ENCODE measurements at regions not wholly inside any gene's neighbourhood (a gene's known extent, or its start where the extent isn't known, plus 50 kb on each side); places are given as distances from the start of the nearest gene placed in this dataset.
"Not testable (repeated sequence)": the region's sequence is repeated elsewhere in the genome, so short reads cannot be mapped to it uniquely, and the experiment has no call there.

GRCh38 chr11:112624971-112625370, 336.2 kb upstream of the NCAM1 start:
- H3K9ac ChIP-seq (ENCODE audit: low read depth, low read length); H3K4me3 ChIP-seq (ENCODE audit: low read depth, low read length); H3K4me1 ChIP-seq (ENCODE audit: control insufficient read depth, insufficient read depth, low read length); H3K9me3 ChIP-seq (ENCODE audit: control insufficient read depth, insufficient read depth, low read length); H3K27ac ChIP-seq (ENCODE audit: low read depth, low read length); H3K36me3 ChIP-seq (ENCODE audit: control insufficient read depth, insufficient read depth, low read length); H3K27me3 ChIP-seq (ENCODE audit: control insufficient read depth, insufficient read depth, low read length): not testable (repeated sequence)

DNA sequence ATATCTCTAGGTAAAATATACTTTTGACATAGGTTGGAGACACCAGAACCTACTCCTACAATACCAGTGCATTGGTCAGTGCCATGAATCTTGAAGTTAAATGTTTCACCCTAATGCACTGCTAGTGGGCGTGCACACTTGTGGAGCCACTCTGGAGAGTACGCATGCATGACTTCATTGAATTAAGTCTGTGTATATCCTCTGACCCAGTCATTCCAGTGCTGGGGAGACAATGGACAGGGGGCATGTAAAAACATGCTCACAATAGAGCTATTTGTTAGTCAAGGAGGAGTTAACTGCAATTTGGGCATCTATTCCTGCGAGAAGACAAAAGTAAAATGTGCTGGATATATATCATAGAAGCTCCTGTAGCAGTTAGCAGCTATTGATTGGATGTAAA, 335.4 kb upstream of the NCAM1 start:
- Histone ChIP-seq H3K27me3 (ENCODE audit: control insufficient read depth, insufficient read depth, low read length) (no peaks in the 10 kb centered on the region), H3K4me3 (ENCODE audit: low read depth, low read length) (no peak overlapping the region), H3K36me3 (ENCODE audit: control insufficient read depth, insufficient read depth, low read length) (no peaks in the 10 kb centered on the region), H3K9me3 (ENCODE audit: control insufficient read depth, insufficient read depth, low read length) (no peaks in the 10 kb centered on the region), H3K9ac (ENCODE audit: low read depth, low read length) (no peak overlapping the region), H3K27ac (ENCODE audit: low read depth, low read length) (no peak overlapping the region), H3K4me1 (ENCODE audit: control insufficient read depth, insufficient read depth, low read length) (no peaks in the 10 kb centered on the region)

GRCh38 chr11:112626731-112627130, 334.5 kb upstream of the NCAM1 start:
- Histone ChIP-seq H3K27me3 (ENCODE audit: control insufficient read depth, insufficient read depth, low read length) (no peaks in the 10 kb centered on the region), H3K36me3 (ENCODE audit: control insufficient read depth, insufficient read depth, low read length) (no peaks in the 10 kb centered on the region), H3K9ac (ENCODE audit: low read depth, low read length) (no peak overlapping the region), H3K9me3 (ENCODE audit: control insufficient read depth, insufficient read depth, low read length) (no peaks in the 10 kb centered on the region), H3K27ac (ENCODE audit: low read depth, low read length) (no peak overlapping the region), H3K4me1 (ENCODE audit: control insufficient read depth, insufficient read depth, low read length) (no peaks in the 10 kb centered on the region), H3K4me3 (ENCODE audit: low read depth, low read length) (no peak overlapping the region)

DNA sequence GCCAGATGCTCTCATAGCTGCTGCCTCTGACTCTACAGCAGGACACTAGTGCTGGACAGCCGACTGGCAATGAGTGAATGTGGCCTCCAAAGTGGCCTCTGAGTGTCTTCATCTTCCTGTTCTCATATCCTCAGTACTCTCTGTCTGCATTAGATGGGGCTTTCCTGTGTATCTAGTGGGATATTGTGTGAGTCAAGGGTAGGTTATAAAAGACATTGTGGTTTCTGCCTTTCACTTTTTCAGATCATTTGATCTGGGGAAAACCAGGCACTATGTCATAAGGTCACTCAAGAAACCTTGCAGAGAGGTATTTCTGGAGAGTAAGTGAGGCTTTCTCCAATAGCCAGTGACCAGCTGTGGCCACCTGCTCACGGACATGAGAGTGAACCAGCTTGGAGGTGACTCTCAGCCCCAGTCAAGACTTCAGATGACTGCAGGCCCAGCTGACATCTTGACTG, 333.6 kb upstream of the NCAM1 start:
- Histone ChIP-seq H3K27ac (ENCODE audit: low read depth, low read length) (no peak overlapping the region), H3K27me3 (ENCODE audit: control insufficient read depth, insufficient read depth, low read length) (no peaks in the 10 kb centered on the region; the same call in 1 of the 2 replicates), H3K4me3 (ENCODE audit: low read depth, low read length) (no peak overlapping the region), H3K4me1 (ENCODE audit: control insufficient read depth, insufficient read depth, low read length) (no peaks in the 10 kb centered on the region), H3K9me3 (ENCODE audit: control insufficient read depth, insufficient read depth, low read length) (no peaks in the 10 kb centered on the region), H3K9ac (ENCODE audit: low read depth, low read length) (no peak overlapping the region), H3K36me3 (ENCODE audit: control insufficient read depth, insufficient read depth, low read length) (no peaks in the 10 kb centered on the region)

DNA sequence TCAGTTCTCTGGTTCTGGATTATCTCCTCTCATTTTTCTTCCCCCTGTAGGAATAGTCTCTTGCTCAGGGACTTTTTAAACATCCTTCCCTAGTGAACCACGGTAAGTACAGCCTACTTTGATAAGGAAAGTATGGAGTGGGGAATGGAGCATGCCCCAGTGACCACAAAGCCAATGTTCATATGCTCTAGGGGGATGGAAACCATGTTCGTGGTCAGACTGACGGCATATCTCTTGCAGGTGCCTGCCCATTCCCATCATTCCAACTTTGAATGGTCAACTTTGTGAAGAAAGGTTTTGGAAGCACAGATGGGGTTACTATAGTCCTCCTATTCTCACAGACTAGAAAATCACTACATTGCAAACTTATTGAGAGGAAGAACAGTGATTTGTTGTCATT, 332.5 kb upstream of the NCAM1 start:
- Histone ChIP-seq H3K27me3 (ENCODE audit: control insufficient read depth, insufficient read depth, low read length) (no peaks in the 10 kb centered on the region; the same call in 1 of the 2 replicates), H3K4me3 (ENCODE audit: low read depth, low read length) (no peak overlapping the region), H3K4me1 (ENCODE audit: control insufficient read depth, insufficient read depth, low read length) (no peaks in the 10 kb centered on the region), H3K9me3 (ENCODE audit: control insufficient read depth, insufficient read depth, low read length) (no peaks in the 10 kb centered on the region), H3K9ac (ENCODE audit: low read depth, low read length) (no peak overlapping the region), H3K36me3 (ENCODE audit: control insufficient read depth, insufficient read depth, low read length) (no peaks in the 10 kb centered on the region), H3K27ac (ENCODE audit: low read depth, low read length) (no peak overlapping the region)

- no peaks in the 10 kb centered on the region for H3K36me3 ChIP-seq (ENCODE audit: control insufficient read depth, insufficient read depth, low read length)
- no peak overlapping the region for H3K9ac ChIP-seq (ENCODE audit: low read depth, low read length)
- H3K4me3 ChIP-seq (ENCODE audit: low read depth, low read length) = no peak overlapping the region
- no peaks in the 10 kb centered on the region for H3K9me3 ChIP-seq (ENCODE audit: control insufficient read depth, insufficient read depth, low read length)
- no peaks in the 10 kb centered on the region; the same call in 1 of the 2 replicates for H3K27me3 ChIP-seq (ENCODE audit: control insufficient read depth, insufficient read depth, low read length)
- no peak overlapping the region for H3K27ac ChIP-seq (ENCODE audit: low read depth, low read length)
- peaks cover 13% of the 10 kb centered on the region for H3K4me1 ChIP-seq (ENCODE audit: control insufficient read depth, insufficient read depth, low read length)
Observed at GRCh38 chr11:112630496-112630895, 330.7 kb upstream of the NCAM1 start.

DNA sequence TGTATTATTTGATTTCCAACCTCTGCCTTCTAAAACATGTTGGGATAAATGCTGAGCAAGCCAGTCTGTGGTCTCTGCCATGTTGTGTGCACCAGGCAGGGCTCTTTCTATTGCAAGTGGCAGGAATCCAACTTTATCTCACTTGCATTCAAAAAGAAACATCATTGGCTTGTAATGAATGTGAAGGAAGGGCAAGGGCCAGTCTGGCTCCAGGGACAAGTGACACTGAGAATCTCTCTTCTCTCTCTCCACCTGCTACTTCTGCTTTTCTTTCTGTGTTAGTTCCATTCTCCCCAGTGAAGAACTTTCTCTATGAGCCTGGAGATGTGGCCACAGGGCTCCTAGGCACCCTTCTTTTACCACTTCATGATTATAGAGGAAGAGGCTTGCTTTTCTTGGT, 329.9 kb upstream of the NCAM1 start:
- Histone ChIP-seq H3K27ac (ENCODE audit: low read depth, low read length) (no peak overlapping the region), H3K4me1 (ENCODE audit: control insufficient read depth, insufficient read depth, low read length) (peaks cover 13% of the 10 kb centered on the region)

DNA sequence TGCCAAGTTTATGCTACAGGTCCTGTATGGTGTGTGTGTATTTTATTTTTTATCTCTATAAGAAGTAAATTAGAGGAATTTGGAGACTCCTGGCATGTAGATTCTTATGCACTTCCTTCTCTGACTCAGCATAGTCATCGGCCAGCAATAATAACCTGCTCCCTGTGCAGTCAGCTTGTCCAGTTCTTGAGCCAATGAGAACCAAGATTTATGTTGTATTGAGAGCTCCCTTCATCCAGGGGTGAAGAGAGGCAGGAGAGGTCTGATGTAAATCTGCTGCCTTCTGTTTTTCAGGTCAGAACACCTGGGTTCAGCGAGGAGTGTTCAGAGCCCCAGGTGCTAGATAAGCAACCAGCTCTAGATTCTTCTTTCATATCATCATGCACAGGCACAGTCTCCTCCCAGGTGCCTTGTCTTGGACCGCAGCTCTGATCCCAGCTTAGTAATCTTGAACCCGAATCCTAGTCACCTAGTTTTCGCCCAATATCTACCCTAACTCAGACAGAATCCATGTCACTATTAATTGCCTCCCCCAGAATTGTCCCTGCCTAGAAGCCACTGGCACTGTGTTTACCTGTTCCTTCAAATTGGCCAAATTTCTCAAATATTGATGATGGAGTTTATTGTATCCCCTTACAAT, 328.2 kb upstream of the NCAM1 start:
- H3K36me3 ChIP-seq (ENCODE audit: control insufficient read depth, insufficient read depth, low read length) = no peaks in the 10 kb centered on the region
- H3K9ac ChIP-seq (ENCODE audit: low read depth, low read length) = no peak overlapping the region
- H3K4me3 ChIP-seq (ENCODE audit: low read depth, low read length) = no peak overlapping the region
- H3K27me3 ChIP-seq (ENCODE audit: control insufficient read depth, insufficient read depth, low read length) = no peaks in the 10 kb centered on the region; the same call in 1 of the 2 replicates
- no peaks in the 10 kb centered on the region for H3K9me3 ChIP-seq (ENCODE audit: control insufficient read depth, insufficient read depth, low read length)
- H3K27ac ChIP-seq (ENCODE audit: low read depth, low read length) = no peak overlapping the region
- H3K4me1 ChIP-seq (ENCODE audit: control insufficient read depth, insufficient read depth, low read length) = peaks cover 13% of the 10 kb centered on the region

More for the DNA sequence above, 329.9 kb upstream of the NCAM1 start:
- Histone ChIP-seq H3K9ac (ENCODE audit: low read depth, low read length) (no peak overlapping the region), H3K4me3 (ENCODE audit: low read depth, low read length) (no peak overlapping the region), H3K9me3 (ENCODE audit: control insufficient read depth, insufficient read depth, low read length) (no peaks in the 10 kb centered on the region), H3K27me3 (ENCODE audit: control insufficient read depth, insufficient read depth, low read length) (no peaks in the 10 kb centered on the region; the same call in 1 of the 2 replicates), H3K36me3 (ENCODE audit: control insufficient read depth, insufficient read depth, low read length) (no peaks in the 10 kb centered on the region)

GRCh38 chr11:112634551-112634950, 326.7 kb upstream of the NCAM1 start:
- Histone ChIP-seq H3K4me1 (ENCODE audit: control insufficient read depth, insufficient read depth, low read length) (peaks cover 13% of the 10 kb centered on the region), H3K9me3 (ENCODE audit: control insufficient read depth, insufficient read depth, low read length) (peaks cover 1% of the 10 kb centered on the region), H3K27ac (ENCODE audit: low read depth, low read length) (no peak overlapping the region), H3K27me3 (ENCODE audit: control insufficient read depth, insufficient read depth, low read length) (no peaks in the 10 kb centered on the region; the same call in 1 of the 2 replicates), H3K4me3 (ENCODE audit: low read depth, low read length) (no peak overlapping the region), H3K9ac (ENCODE audit: low read depth, low read length) (no peak overlapping the region), H3K36me3 (ENCODE audit: control insufficient read depth, insufficient read depth, low read length) (no peaks in the 10 kb centered on the region)

DNA sequence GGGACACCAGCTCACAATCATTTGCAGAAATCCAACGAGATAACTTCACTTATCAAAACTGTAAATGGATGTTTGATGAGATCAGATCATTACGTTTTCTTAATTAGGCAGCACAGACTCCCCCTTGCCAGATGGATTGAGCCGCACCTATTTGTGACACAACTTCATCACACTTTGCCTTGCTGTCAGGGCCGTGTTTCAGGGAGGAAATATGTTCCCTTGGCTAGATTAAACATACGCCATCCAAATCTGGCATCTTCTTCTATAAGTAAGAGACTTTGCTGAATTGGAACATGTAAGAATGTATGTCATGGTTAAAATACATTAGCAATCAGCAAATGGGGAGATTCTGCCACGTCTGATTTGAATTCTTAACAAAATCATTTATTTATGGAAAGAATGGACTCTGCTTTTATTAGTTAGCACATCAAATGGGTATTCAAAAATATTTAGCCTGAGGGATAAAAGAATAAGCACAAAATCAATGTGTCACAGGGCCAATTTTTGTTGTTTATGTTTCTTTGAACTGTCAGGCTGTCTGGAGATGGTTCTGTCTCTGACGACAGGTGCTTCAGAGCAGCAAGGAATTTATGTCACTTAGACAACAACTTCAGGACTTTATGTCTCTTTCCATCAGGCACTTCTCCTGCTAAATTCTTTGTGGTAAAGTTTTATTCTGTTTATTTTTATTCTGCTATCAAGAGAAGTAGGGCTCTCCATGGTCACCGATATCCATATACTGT, 326.1 kb upstream of the NCAM1 start:
- H3K27me3 ChIP-seq (ENCODE audit: control insufficient read depth, insufficient read depth, low read length) = no peaks in the 10 kb centered on the region; the same call in 1 of the 2 replicates
- no peak overlapping the region for H3K27ac ChIP-seq (ENCODE audit: low read depth, low read length)
- H3K9me3 ChIP-seq (ENCODE audit: control insufficient read depth, insufficient read depth, low read length) = peaks cover 6% of the 10 kb centered on the region
- H3K36me3 ChIP-seq (ENCODE audit: control insufficient read depth, insufficient read depth, low read length) = no peaks in the 10 kb centered on the region
- peaks cover 13% of the 10 kb centered on the region for H3K4me1 ChIP-seq (ENCODE audit: control insufficient read depth, insufficient read depth, low read length)
- no peak overlapping the region for H3K9ac ChIP-seq (ENCODE audit: low read depth, low read length)
- no peak overlapping the region for H3K4me3 ChIP-seq (ENCODE audit: low read depth, low read length)

DNA sequence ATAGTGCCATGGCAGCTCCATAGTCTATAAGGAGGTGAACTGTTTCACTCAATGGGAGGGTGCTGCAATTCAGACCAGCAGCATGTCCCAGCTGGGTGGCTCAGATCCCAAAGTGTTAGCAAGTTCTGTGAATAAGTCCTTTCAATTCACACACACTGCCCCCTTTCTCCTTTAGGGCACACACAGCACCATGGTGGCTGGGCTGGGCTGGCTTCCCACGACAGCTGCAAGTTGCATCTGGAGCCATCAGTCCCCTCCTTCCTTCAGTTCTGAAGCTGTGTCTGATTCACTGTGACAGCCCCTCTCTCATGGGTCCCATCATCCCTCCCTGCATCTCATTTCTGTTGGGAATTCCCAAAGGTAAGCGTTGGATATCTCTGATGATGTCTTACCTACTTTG, 324.1 kb upstream of the NCAM1 start:
- Histone ChIP-seq H3K4me1 (ENCODE audit: control insufficient read depth, insufficient read depth, low read length) (peaks cover 13% of the 10 kb centered on the region), H3K27me3 (ENCODE audit: control insufficient read depth, insufficient read depth, low read length) (no peaks in the 10 kb centered on the region; the same call in 1 of the 2 replicates), H3K36me3 (ENCODE audit: control insufficient read depth, insufficient read depth, low read length) (no peaks in the 10 kb centered on the region), H3K9me3 (ENCODE audit: control insufficient read depth, insufficient read depth, low read length) (peaks cover 9% of the 10 kb centered on the region), H3K9ac (ENCODE audit: low read depth, low read length) (no peak overlapping the region), H3K4me3 (ENCODE audit: low read depth, low read length) (no peak overlapping the region), H3K27ac (ENCODE audit: low read depth, low read length) (no peak overlapping the region)
